ENCODE measurements at regions not wholly inside any gene's neighbourhood (a gene's known extent, or its start where the extent isn't known, plus 50 kb on each side); places are given as distances from the start of the nearest gene placed in this dataset.

GRCh38 chr5:17373814-17374556, 124.0 kb upstream of the TAF11L2 start:
- TF ChIP-seq POLR2A (IDR thresholded peaks at IDR 0.05; ENCODE audit: extremely low read depth, insufficient read length) (no peak), CTCF (IDR thresholded peaks at IDR 0.05; ENCODE audit: low read depth, low read length) (no peak), MYC (IDR thresholded peaks at IDR 0.05; ENCODE audit: low read depth, low read length) (no peak)
- TF ChIP-seq, protein P1, sequence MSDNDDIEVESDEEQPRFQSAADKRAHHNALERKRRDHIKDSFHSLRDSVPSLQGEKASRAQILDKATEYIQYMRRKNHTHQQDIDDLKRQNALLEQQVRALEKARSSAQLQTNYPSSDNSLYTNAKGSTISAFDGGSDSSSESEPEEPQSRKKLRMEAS (IDR thresholded peaks at IDR 0.05; ENCODE audit: low read depth, low read length): no peak

All from NB4 (cell line).